Fibroblast of villous mesenchyme (primary cell): ENCODE measurements at regions not wholly inside any gene's neighbourhood (a gene's known extent, or its start where the extent isn't known, plus 50 kb on each side); places are given as distances from the start of the nearest gene placed in this dataset.

Experiments used
- DNase-seq: peaks from one replicate; pipeline ENCODE4 v3.0.0-alpha.2; 2010; ENCODE audit warnings: low read depth
- H3K4me3 ChIP-seq: 2 replicates; pipeline ENCODE4 v1.5.1; 2011; ENCODE audit warnings: low read depth, mild to moderate bottlenecking, low read length
- CTCF ChIP-seq: IDR thresholded peaks from 2 replicates; pipeline ENCODE4 v1.5.1; 2012; ENCODE audit warnings: low read depth, mild to moderate bottlenecking, low read length; ENCODE audit not compliant: insufficient read depth

- no peak overlapping the region for H3K4me3 ChIP-seq
- DNase-seq, result peak; percentile 81
- no peak for TF ChIP-seq CTCF
Observed at GRCh38 chr6:3585320-3585935, 128.6 kb upstream of the SLC22A23 start.

GRCh38 chr6:3584606-3585005 is 127.8 kb upstream of the SLC22A23 start:
- DNase-seq, result peak; percentile 58
- no peak for TF ChIP-seq CTCF

GRCh38 chr6:3581469-3581868 is 124.6 kb upstream of the SLC22A23 start:
- H3K4me3 ChIP-seq, result no peak overlapping the region
- no peak for DNase-seq
- TF ChIP-seq CTCF, result no peak

More at GRCh38 chr6:3584606-3585005, 127.8 kb upstream of the SLC22A23 start:
- H3K4me3 ChIP-seq, result no peak overlapping the region

GRCh38 chr6:3579652-3580175 is 122.9 kb upstream of the SLC22A23 start:
- no peak for DNase-seq
- no peak overlapping the region for H3K4me3 ChIP-seq
- TF ChIP-seq CTCF, result no peak

- H3K4me3 ChIP-seq, result no peak overlapping the region
- no peak for TF ChIP-seq CTCF
- no peak for DNase-seq
Observed at GRCh38 chr6:3578981-3579380, 122.1 kb upstream of the SLC22A23 start.

GRCh38 chr6:3577517-3577916 is 120.7 kb upstream of the SLC22A23 start:
- no peak overlapping the region for H3K4me3 ChIP-seq
- DNase-seq, result no peak
- TF ChIP-seq CTCF, result no peak

GRCh38 chr6:3575701-3576100 is 118.9 kb upstream of the SLC22A23 start:
- no peak overlapping the region for H3K4me3 ChIP-seq
- TF ChIP-seq CTCF, result no peak
- no peak for DNase-seq
